Endothelial cell of umbilical vein (primary cell): ENCODE measurements at regions not wholly inside any gene's neighbourhood (a gene's known extent, or its start where the extent isn't known, plus 50 kb on each side); places are given as distances from the start of the nearest gene placed in this dataset.

Experiments used
- BruUV-seq: library from RNA; stranded (reverse); fragments of 400-500 nt; replicated peaks from 2 replicates; lab custom pipeline; 2021; lab: Mats Ljungman, UMichigan
- CTCF ChIA-PET: fragments of 300-600, 350-600 bp; sonication (Branson Sonifier 250); formaldehyde crosslinking; loops from one replicate; lab custom pipeline; 2021; ENCODE audit warnings: antibody characterized with exemption, inconsistent platforms; lab: Charles Lee
- POLR2A ChIA-PET: fragments of 300-600, 350-600 bp; sonication (Branson Sonifier 250); formaldehyde crosslinking; loops from one replicate; lab custom pipeline; 2021; ENCODE audit warnings: antibody characterized with exemption, inconsistent platforms; lab: Charles Lee
- DNase-seq: peaks from one replicate; pipeline ENCODE4 v3.0.0-alpha.2; 2011; ENCODE audit warnings: low read depth, low spot score
- FAIRE-seq: peaks from 2 replicates; lab custom pipeline; 2011; peaks lifted over from hg19 to GRCh38; lab: Jason Lieb, UNC
- H2AFZ ChIP-seq: 2 replicates; pipeline ENCODE4 v1.6.0; 2012; ENCODE audit warnings: low read depth, low read length, control low read depth, inconsistent platforms
- H3K27ac ChIP-seq: 2 replicates; pipeline ENCODE4 v1.5.1; 2011; ENCODE audit warnings: low read depth, mild to moderate bottlenecking, control low read depth, low read length, moderate library complexity; ENCODE audit not compliant: insufficient read depth
- H3K27me3 ChIP-seq, 2 experiments: 2 replicates each; pipeline versions ENCODE4 v1.6.0 to v1.6.1; 2011; ENCODE audit warnings: low read length in 2 of 2, mixed read lengths in 1 of 2; ENCODE audit not compliant: control insufficient read depth in 2 of 2, insufficient read depth in 2 of 2
- H3K36me3 ChIP-seq, 2 experiments: 2 replicates in 1 of 2; 3 replicates in 1 of 2; pipeline ENCODE4 v1.5.1; 2011; ENCODE audit warnings: low read length in 2 of 2, mild to moderate bottlenecking in 1 of 2, moderate library complexity in 1 of 2; ENCODE audit not compliant: control insufficient read depth in 2 of 2, insufficient read depth in 2 of 2; ENCODE audit errors: extremely low read depth in 1 of 2
- H3K4me1 ChIP-seq: 3 replicates; pipeline ENCODE4 v1.5.1; 2011; ENCODE audit warnings: mild to moderate bottlenecking, low read length; ENCODE audit not compliant: control insufficient read depth, insufficient read depth; ENCODE audit errors: extremely low read depth
- H3K4me2 ChIP-seq: 2 replicates; pipeline ENCODE4 v1.6.1; 2011; ENCODE audit warnings: low read length, control low read depth, mixed read lengths; ENCODE audit not compliant: insufficient read depth
- H3K4me3 ChIP-seq, 3 experiments: fragments of 200-600 bp in 1 of 3; sonication (generic), shearing (Covaris generic) in 1 of 3; replicated peaks in 1 of 3; 2 replicates each; pipeline ENCODE4 v1.5.1; 2011 to 2016; ENCODE audit warnings: control low read depth in 3 of 3, low read length in 3 of 3, mild to moderate bottlenecking in 2 of 3, inconsistent platforms in 1 of 3, low read depth in 1 of 3, moderate library complexity in 1 of 3; ENCODE audit not compliant: insufficient read depth in 1 of 3
- H3K79me2 ChIP-seq: 2 replicates; pipeline ENCODE4 v1.6.0; 2012; ENCODE audit warnings: low read length, inconsistent platforms; ENCODE audit not compliant: control insufficient read depth, insufficient read depth
- H3K9ac ChIP-seq: replicated peaks from 2 replicates; pipeline ENCODE3; 2011; ENCODE audit warnings: low read length, control low read depth; ENCODE audit not compliant: insufficient read depth; ENCODE audit errors: extremely low read depth
- H3K9me1 ChIP-seq: replicated peaks from 3 replicates; pipeline ENCODE4 v1.6.0; 2011; ENCODE audit warnings: mild to moderate bottlenecking, low read length; ENCODE audit not compliant: control insufficient read depth, insufficient read depth; ENCODE audit errors: extremely low read depth
- H3K9me3 ChIP-seq: replicated peaks from 2 replicates; pipeline ENCODE4 v1.5.1; 2012; ENCODE audit warnings: low read length, inconsistent platforms; ENCODE audit not compliant: control insufficient read depth, insufficient read depth
- H4K20me1 ChIP-seq: replicated peaks from 2 replicates; pipeline ENCODE3; 2011; ENCODE audit warnings: mild to moderate bottlenecking, low read length; ENCODE audit not compliant: control insufficient read depth, insufficient read depth; ENCODE audit errors: extremely low read depth
- EZH2 ChIP-seq: IDR thresholded peaks from 2 replicates; pipeline ENCODE4 v1.6.1; 2012; ENCODE audit warnings: borderline replicate concordance, low read depth, mild to moderate bottlenecking, moderate library complexity, low read length, inconsistent platforms; ENCODE audit not compliant: severe bottlenecking
- FOS ChIP-seq: IDR thresholded peaks from 2 replicates; pipeline ENCODE4 v1.6.1; 2011; ENCODE audit warnings: mild to moderate bottlenecking, low read length, moderate library complexity, borderline replicate concordance; ENCODE audit not compliant: insufficient read depth
- GATA2 ChIP-seq: IDR thresholded peaks from 2 replicates; pipeline ENCODE4 v1.7.0; 2011; ENCODE audit warnings: low read depth, mild to moderate bottlenecking, moderate library complexity, mixed read lengths, low read length; ENCODE audit not compliant: insufficient read length, insufficient read depth
- JUN ChIP-seq: IDR thresholded peaks from 2 replicates; pipeline ENCODE4 v1.6.1; 2011; ENCODE audit warnings: borderline replicate concordance, low read depth; ENCODE audit not compliant: insufficient read length, insufficient read depth
- MYC ChIP-seq: IDR thresholded peaks from one replicate; pipeline ENCODE4 v1.6.1; 2011; ENCODE audit warnings: mild to moderate bottlenecking, low read depth, low read length
- POLR2A ChIP-seq: IDR thresholded peaks from 2 replicates; pipeline ENCODE4 v1.6.1; 2012; ENCODE audit warnings: low read depth, mild to moderate bottlenecking, control low read depth, low read length
- POLR2AphosphoS5 ChIP-seq: IDR thresholded peaks from 2 replicates; pipeline ENCODE4 v1.6.1; 2012; ENCODE audit warnings: low read depth, mild to moderate bottlenecking, control low read depth, low read length, moderate library complexity; ENCODE audit not compliant: insufficient read depth
- dilution Hi-C: fragments of 300-500 bp; cut with MboI; formaldehyde crosslinking; loops from one replicate; pipeline ENCODE4 v1.15.0; 2019; ENCODE audit warnings: low sequenced_read_pairs; ENCODE audit not compliant: extremely low pct_ligation_motif_present
- intact Hi-C: fragments of 100-400 bp; cut with micrococcal nuclease; formaldehyde crosslinking; loops from one replicate; pipeline ENCODE4 v1.10.0; 2022
- TF ChIP-seq, protein P1 (sequence below), 2 donors: IDR thresholded peaks; 1 replicate in 1 of 2; 2 replicates in 1 of 2; pipeline ENCODE4 v1.5.1; 2011; ENCODE audit warnings: low read length in 2 of 2, mild to moderate bottlenecking in 2 of 2, moderate library complexity in 2 of 2, control low read depth in 1 of 2, inconsistent platforms in 1 of 2, low read depth in 1 of 2; ENCODE audit not compliant: insufficient read depth in 1 of 2; ENCODE audit errors: extremely low read depth in 1 of 2
- TF ChIP-seq, protein P2 (sequence below): IDR thresholded peaks from 2 replicates; pipeline ENCODE4 v1.6.1; 2011; ENCODE audit not compliant: insufficient read depth, insufficient read length

DNA sequence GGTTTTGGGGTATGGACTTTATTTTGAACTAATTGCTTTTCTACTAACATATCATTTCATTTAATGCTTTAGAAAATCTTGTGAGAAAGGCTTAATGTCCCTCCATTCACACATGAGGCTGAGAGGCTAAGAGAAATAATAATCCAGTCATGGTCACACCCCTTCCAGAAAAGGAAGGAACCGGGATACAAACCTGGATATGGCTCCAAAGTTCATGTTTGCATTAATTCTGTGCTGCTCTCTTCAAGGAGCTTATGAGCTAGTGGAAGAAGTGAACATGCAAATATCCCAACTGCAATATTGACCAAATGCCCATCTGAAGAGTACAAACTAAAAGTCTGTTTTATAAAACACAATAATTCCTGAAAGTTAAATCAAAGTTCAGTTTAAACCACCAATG, 732.1 kb upstream of the RIOK2 start:
- H3K27ac ChIP-seq = no peak overlapping the region
- H3K4me3 ChIP-seq = no peak overlapping the region
- no peaks in the 10 kb centered on the region for H3K4me1 ChIP-seq
- FAIRE-seq = no peak
- H3K9me3 ChIP-seq = no peaks in the 10 kb centered on the region
- H3K36me3 ChIP-seq = no peaks in the 10 kb centered on the region
- H3K9ac ChIP-seq = no peak overlapping the region
- no TSS peak for BruUV-seq
- dilution Hi-C loops = no loop called here
- H3K4me2 ChIP-seq = no peak overlapping the region
- no peaks in the 10 kb centered on the region for H3K9me1 ChIP-seq
- no peaks in the 10 kb centered on the region for H3K79me2 ChIP-seq
- TF ChIP-seq, protein P1, sequence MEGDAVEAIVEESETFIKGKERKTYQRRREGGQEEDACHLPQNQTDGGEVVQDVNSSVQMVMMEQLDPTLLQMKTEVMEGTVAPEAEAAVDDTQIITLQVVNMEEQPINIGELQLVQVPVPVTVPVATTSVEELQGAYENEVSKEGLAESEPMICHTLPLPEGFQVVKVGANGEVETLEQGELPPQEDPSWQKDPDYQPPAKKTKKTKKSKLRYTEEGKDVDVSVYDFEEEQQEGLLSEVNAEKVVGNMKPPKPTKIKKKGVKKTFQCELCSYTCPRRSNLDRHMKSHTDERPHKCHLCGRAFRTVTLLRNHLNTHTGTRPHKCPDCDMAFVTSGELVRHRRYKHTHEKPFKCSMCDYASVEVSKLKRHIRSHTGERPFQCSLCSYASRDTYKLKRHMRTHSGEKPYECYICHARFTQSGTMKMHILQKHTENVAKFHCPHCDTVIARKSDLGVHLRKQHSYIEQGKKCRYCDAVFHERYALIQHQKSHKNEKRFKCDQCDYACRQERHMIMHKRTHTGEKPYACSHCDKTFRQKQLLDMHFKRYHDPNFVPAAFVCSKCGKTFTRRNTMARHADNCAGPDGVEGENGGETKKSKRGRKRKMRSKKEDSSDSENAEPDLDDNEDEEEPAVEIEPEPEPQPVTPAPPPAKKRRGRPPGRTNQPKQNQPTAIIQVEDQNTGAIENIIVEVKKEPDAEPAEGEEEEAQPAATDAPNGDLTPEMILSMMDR (IDR thresholded peaks at IDR 0.05; ENCODE audit: extremely low read depth in 1 of 2, insufficient read depth in 1 of 2, low read depth in 1 of 2, low read length in 2 of 2) = no peak
- TF ChIP-seq POLR2A (no peak), JUN (no peak), FOS (no peak), GATA2 (no peak), EZH2 (no peak), POLR2AphosphoS5 (no peak), MYC (no peak)
- TF ChIP-seq, protein P2, sequence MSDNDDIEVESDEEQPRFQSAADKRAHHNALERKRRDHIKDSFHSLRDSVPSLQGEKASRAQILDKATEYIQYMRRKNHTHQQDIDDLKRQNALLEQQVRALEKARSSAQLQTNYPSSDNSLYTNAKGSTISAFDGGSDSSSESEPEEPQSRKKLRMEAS = no peak
- H2AFZ ChIP-seq = no peak overlapping the region
- no peak for DNase-seq
- ChIA-PET CTCF (no interaction called here), POLR2A (no interaction called here)
- H3K27me3 ChIP-seq = no peaks in the 10 kb centered on the region
- intact Hi-C loops = no loop called here
- H4K20me1 ChIP-seq = no peaks in the 10 kb centered on the region
